Fibroblast of lung (primary cell): ENCODE measurements at regions not wholly inside any gene's neighbourhood (a gene's known extent, or its start where the extent isn't known, plus 50 kb on each side); places are given as distances from the start of the nearest gene placed in this dataset.
"Not testable (repeated sequence)": the region's sequence is repeated elsewhere in the genome, so short reads cannot be mapped to it uniquely, and the experiment has no call there.

Experiments
- CTCF ChIP-seq, 2 donors: IDR thresholded peaks in 1 of 2; conservative IDR thresholded peaks in 1 of 2; 1 replicate in 1 of 2; 2 replicates in 1 of 2; pipeline ENCODE4 v1.5.1; 2011 to 2012; ENCODE audit warnings: low read length in 2 of 2, control low read depth in 1 of 2, inconsistent platforms in 1 of 2, low read depth in 1 of 2, mild to moderate bottlenecking in 1 of 2
- EZH2 ChIP-seq: IDR thresholded peaks from 2 replicates; pipeline ENCODE4 v1.5.1; 2012; ENCODE audit warnings: low read length, control low read depth, mild to moderate bottlenecking; ENCODE audit errors: missing control alignments

GRCh38 chr1:83134322-83135014 lies 864.5 kb downstream of the TTLL7 start:
- TF ChIP-seq EZH2; CTCF (conservative IDR thresholded peaks at IDR 0.05 in 1 of 2, IDR thresholded peaks at IDR 0.05 in 1 of 2; ENCODE audit: low read depth in 1 of 2, low read length in 2 of 2): not testable (repeated sequence)
